ENCODE measurements at regions not wholly inside any gene's neighbourhood (a gene's known extent, or its start where the extent isn't known, plus 50 kb on each side); places are given as distances from the start of the nearest gene placed in this dataset.

DNA sequence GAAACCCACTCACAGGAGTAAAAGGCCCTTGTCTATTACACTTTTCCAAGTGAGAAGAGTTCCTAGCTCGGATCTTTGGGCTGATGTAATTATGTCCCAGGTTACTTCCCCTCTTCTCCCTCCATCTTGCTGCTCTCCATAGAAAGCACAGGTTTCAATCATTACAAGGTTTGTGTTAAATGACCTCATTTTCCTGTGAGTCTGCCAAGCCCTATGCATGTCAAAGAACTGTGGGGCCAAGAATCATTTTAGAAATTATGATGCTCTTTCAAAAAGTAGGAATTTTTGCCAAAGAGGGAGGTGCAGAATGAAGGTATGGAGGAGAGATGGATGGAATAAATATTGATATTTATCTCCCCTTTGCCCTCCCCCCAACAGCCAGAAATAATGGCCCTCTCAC is 129.3 kb upstream of the TPM1 start (continued):
- TF ChIP-seq, protein P1, sequence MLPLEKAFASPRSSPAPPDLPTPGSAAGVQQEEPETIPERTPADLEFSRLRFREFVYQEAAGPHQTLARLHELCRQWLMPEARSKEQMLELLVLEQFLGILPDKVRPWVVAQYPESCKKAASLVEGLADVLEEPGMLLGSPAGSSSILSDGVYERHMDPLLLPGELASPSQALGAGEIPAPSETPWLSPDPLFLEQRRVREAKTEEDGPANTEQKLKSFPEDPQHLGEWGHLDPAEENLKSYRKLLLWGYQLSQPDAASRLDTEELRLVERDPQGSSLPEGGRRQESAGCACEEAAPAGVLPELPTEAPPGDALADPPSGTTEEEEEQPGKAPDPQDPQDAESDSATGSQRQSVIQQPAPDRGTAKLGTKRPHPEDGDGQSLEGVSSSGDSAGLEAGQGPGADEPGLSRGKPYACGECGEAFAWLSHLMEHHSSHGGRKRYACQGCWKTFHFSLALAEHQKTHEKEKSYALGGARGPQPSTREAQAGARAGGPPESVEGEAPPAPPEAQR (CRISPR knock-in tag; IDR thresholded peaks at IDR 0.05), result no peak
- TF ChIP-seq, protein P2, sequence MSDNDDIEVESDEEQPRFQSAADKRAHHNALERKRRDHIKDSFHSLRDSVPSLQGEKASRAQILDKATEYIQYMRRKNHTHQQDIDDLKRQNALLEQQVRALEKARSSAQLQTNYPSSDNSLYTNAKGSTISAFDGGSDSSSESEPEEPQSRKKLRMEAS (CRISPR knock-in tag; IDR thresholded peaks at IDR 0.05), result no peak
- TF ChIP-seq SOX15 (CRISPR knock-in tag; IDR thresholded peaks at IDR 0.05) (no peak), ATF1 (CRISPR knock-in tag; IDR thresholded peaks at IDR 0.05) (no peak)

DNA sequence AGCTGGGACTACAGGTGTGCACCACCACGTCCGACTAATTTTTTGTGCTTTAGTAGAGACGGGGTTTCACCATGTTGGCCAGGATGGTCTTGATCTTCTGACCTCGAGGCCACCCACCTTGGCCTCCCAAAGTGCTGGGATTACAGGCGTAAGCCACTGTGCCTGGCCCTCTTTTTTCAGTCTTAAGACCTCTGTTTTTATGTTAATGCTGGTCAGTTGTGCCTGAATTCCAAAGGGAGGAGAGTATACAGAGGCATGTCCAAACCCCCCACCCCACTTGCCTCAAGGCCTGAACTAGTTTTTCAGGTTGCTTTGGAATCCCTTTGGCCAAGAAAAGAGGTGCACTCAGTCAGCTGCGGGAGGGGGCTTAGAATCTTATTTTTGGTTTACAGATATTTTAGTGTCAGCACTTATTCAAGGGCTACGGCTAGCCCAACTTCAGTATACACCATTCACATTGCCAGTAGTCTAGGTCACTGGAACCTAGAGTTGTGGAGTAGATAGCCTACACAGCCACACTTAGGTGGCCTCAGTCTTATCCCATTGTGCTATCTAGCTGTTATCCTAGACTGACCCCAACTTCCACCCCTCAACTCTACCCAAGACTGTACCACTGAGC is 128.0 kb upstream of the TPM1 start:
- ChIA-PET CTCF (no interaction called here), POLR2A (interaction anchor here (0.9 kb wide), 1 partner anchor 134 kb away, joined by 3 read pairs; no protein-coding TSS in a partner anchor)
- Mint-ChIP-seq H3K4me3 (no peak overlapping the region), H3K4me1 (peaks cover 52% of the 10 kb centered on the region), H3K9me3 (peaks cover 3% of the 10 kb centered on the region; the same call in 1 of the 2 replicates), H3K27ac (0 out of 2 replicates have a peak overlapping the region, but pooled peaks have one; percentile 26), H3K36me3 (no peaks in the 10 kb centered on the region), H3K27me3 (ENCODE audit: low read depth) (no peaks in the 10 kb centered on the region)
- DNase-seq (ENCODE audit: low spot score) (peak; percentile 37), ATAC-seq (peak; percentile 71)
- TF ChIP-seq, protein P3, sequence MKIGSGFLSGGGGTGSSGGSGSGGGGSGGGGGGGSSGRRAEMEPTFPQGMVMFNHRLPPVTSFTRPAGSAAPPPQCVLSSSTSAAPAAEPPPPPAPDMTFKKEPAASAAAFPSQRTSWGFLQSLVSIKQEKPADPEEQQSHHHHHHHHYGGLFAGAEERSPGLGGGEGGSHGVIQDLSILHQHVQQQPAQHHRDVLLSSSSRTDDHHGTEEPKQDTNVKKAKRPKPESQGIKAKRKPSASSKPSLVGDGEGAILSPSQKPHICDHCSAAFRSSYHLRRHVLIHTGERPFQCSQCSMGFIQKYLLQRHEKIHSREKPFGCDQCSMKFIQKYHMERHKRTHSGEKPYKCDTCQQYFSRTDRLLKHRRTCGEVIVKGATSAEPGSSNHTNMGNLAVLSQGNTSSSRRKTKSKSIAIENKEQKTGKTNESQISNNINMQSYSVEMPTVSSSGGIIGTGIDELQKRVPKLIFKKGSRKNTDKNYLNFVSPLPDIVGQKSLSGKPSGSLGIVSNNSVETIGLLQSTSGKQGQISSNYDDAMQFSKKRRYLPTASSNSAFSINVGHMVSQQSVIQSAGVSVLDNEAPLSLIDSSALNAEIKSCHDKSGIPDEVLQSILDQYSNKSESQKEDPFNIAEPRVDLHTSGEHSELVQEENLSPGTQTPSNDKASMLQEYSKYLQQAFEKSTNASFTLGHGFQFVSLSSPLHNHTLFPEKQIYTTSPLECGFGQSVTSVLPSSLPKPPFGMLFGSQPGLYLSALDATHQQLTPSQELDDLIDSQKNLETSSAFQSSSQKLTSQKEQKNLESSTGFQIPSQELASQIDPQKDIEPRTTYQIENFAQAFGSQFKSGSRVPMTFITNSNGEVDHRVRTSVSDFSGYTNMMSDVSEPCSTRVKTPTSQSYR (CRISPR knock-in tag; IDR thresholded peaks at IDR 0.05), result peak; percentile 68; the same call in 1 of the 2 replicates
- 0 out of 2 replicates have a peak, but pooled peaks have one; percentile 57 for TF ChIP-seq ZNF396 (CRISPR knock-in tag; IDR thresholded peaks at IDR 0.05; ENCODE audit: borderline replicate concordance)
- TF ChIP-seq, protein P4, sequence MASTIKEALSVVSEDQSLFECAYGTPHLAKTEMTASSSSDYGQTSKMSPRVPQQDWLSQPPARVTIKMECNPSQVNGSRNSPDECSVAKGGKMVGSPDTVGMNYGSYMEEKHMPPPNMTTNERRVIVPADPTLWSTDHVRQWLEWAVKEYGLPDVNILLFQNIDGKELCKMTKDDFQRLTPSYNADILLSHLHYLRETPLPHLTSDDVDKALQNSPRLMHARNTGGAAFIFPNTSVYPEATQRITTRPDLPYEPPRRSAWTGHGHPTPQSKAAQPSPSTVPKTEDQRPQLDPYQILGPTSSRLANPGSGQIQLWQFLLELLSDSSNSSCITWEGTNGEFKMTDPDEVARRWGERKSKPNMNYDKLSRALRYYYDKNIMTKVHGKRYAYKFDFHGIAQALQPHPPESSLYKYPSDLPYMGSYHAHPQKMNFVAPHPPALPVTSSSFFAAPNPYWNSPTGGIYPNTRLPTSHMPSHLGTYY (CRISPR knock-in tag; IDR thresholded peaks at IDR 0.05), result peak; percentile 68; the same call in 1 of the 2 replicates
- TF ChIP-seq KAT7 (CRISPR knock-in tag; IDR thresholded peaks at IDR 0.05; ENCODE audit: borderline replicate concordance), result no peak
- TF ChIP-seq NFATC4 (CRISPR knock-in tag; IDR thresholded peaks at IDR 0.05), result no peak
- 0 out of 2 replicates have a peak, but pooled peaks have one; percentile 23 for TF ChIP-seq TEAD1 (CRISPR knock-in tag; IDR thresholded peaks at IDR 0.05)

DNA sequence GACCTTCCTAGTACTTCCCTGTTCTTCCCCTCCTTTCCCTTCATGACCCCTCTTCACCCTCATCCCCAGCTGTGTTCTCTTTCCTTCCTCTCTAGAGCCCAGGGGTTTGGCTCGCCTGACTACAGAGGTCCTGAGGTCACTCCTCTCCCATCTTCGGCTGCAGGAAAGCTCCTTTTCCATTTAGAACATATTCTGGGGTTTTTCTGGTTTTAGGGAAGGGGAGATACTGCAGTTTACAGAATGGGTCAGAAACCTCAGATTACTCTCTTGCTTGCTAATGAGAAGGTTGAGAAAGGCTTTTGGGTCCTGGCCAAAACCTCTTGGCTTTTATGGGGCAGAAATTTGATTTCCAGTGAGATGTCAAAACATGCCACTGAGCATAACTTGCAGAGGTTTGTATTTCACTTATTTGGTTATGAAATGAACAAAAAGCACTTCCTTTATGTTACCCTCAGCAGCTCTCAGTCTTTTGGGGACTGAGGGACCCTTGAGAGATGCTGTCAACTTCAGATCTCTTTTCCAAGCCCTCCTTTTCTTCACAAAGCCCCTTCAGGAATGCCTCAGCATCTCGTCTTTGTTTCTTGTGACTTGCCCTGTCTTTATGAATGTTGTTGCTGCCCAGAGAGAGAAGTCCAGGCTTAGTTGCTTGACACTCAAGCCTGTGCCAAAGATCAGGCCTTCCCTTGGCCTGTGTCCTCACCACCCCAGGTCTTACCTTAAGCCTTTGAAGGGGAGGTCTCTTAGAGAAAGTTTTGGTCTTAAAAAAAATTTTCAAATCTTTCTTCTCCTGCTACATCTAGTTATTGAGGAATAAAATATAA is 121.7 kb upstream of the TPM1 start:
- ChIA-PET POLR2A (no interaction called here), CTCF (interaction anchor here (1.4 kb wide), 1 partner anchor 23 kb away, joined by 3 read pairs; no protein-coding TSS in a partner anchor)
- Mint-ChIP-seq H3K4me3 (no peak overlapping the region), H3K36me3 (no peaks in the 10 kb centered on the region), H3K4me1 (peaks cover 7% of the 10 kb centered on the region), H3K27ac (no peak overlapping the region), H3K9me3 (peaks cover 3% of the 10 kb centered on the region; the same call in 1 of the 2 replicates), H3K27me3 (ENCODE audit: low read depth) (no peaks in the 10 kb centered on the region)
- DNase-seq (ENCODE audit: low spot score), result no peak
- TF ChIP-seq, protein P5, sequence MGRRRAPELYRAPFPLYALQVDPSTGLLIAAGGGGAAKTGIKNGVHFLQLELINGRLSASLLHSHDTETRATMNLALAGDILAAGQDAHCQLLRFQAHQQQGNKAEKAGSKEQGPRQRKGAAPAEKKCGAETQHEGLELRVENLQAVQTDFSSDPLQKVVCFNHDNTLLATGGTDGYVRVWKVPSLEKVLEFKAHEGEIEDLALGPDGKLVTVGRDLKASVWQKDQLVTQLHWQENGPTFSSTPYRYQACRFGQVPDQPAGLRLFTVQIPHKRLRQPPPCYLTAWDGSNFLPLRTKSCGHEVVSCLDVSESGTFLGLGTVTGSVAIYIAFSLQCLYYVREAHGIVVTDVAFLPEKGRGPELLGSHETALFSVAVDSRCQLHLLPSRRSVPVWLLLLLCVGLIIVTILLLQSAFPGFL (CRISPR knock-in tag; IDR thresholded peaks at IDR 0.05; ENCODE audit: borderline replicate concordance), result no peak
- TF ChIP-seq HMGA2 (CRISPR knock-in tag; IDR thresholded peaks at IDR 0.05) (no peak), OVOL2 (CRISPR knock-in tag; IDR thresholded peaks at IDR 0.05; ENCODE audit: borderline replicate concordance) (no peak)
- ATAC-seq, result no peak
